Sigmoid colon (tissue), 6 donors: ENCODE measurements at regions not wholly inside any gene's neighbourhood (a gene's known extent, or its start where the extent isn't known, plus 50 kb on each side); places are given as distances from the start of the nearest gene placed in this dataset.

Source experiments
- DNase-seq: peaks from one replicate; pipeline ENCODE4 v3.0.0-alpha.2; 2019
- H3K27ac ChIP-seq, 4 donors: fragments of 200-600 bp; sonication (generic); one replicate each; pipeline ENCODE4 v1.5.1; 2016 to 2019; ENCODE audit warnings: mild to moderate bottlenecking in 1 of 4
- H3K27me3 ChIP-seq, 3 donors: fragments of 200-600 bp; sonication (generic); one replicate each; pipeline ENCODE4 v1.5.1; 2019; ENCODE audit warnings: mild to moderate bottlenecking in 1 of 3
- H3K36me3 ChIP-seq, 4 donors: fragments of 200-600 bp; sonication (generic); one replicate each; pipeline ENCODE4 v1.5.1; 2016 to 2019
- H3K4me1 ChIP-seq, 4 donors: fragments of 200-600 bp; sonication (generic); one replicate each; pipeline ENCODE4 v1.5.1; 2017 to 2019
- H3K4me3 ChIP-seq, 4 donors: fragments of 200-600 bp; sonication (generic); one replicate each; pipeline ENCODE4 v1.5.1; 2017 to 2019; ENCODE audit warnings: mild to moderate bottlenecking in 2 of 4, moderate library complexity in 1 of 4
- H3K9me3 ChIP-seq, 4 donors: fragments of 200-600 bp in 3 of 4; sonication (generic) in 3 of 4; one replicate each; pipeline versions ENCODE4 v1.5.1 to v1.6.1; 2013 to 2019
- CTCF ChIP-seq, 4 experiments: fragments of 450-650 bp in 3 of 4; fragments of 200-600 bp in 1 of 4; IDR thresholded peaks; one replicate each; pipeline ENCODE4 v1.5.1; 2016 to 2019; ENCODE audit warnings: antibody characterized with exemption in 4 of 4, mild to moderate bottlenecking in 3 of 4, moderate library complexity in 2 of 4
- EP300 ChIP-seq, 4 donors: sonication (generic); formaldehyde crosslinking; IDR thresholded peaks; one replicate each; pipeline ENCODE4 v1.6.1; 2017; ENCODE audit warnings: antibody characterized with exemption in 4 of 4
- POLR2A ChIP-seq, 2 donors: fragments of 450-650 bp; IDR thresholded peaks; one replicate each; pipeline ENCODE4 v1.6.1; 2016; ENCODE audit warnings: antibody characterized with exemption in 2 of 2, mild to moderate bottlenecking in 2 of 2, moderate library complexity in 2 of 2
- POLR2AphosphoS5 ChIP-seq, 4 donors: sonication (generic); formaldehyde crosslinking; IDR thresholded peaks; one replicate each; pipeline ENCODE4 v1.6.1; 2017; ENCODE audit warnings: antibody characterized with exemption in 4 of 4
- WGBS, 2 donors: extraction: QIAGEN DNeasy Blood & Tissue Kit; methylation state at CpG; one replicate each; pipeline ENCODE4 v1.1.7; 2013; 5-methylcytosine and 5-hydroxymethylcytosine counted together
- intact Hi-C: fragments of 100-400 bp; cut with DNase I; formaldehyde crosslinking; loops from one replicate; pipeline ENCODE4 v1.15.1; 2023
- donor health status: healthy with polysubstance abuse.
- donor health status: healthy.

DNA sequence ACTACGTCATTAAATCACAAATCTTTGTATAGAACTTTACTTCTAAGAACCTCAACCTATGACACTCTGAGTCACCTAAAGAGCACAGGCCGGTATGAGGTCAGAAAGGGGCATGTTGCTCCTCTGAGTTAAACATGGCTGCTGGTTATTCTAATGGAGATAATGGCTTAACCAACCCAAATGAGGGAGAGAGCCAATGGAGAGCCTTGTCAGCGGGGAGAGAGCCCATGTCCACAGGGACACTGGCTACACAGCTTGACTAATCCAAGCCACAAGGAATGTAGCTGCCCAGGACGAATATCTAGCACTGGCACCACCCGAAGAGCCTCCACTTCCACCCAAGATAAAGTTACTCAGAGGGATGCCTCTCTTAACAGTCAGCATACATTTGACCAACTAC lies 77.0 kb upstream of the STAC start:
- no peaks in the 10 kb centered on the region for H3K9me3 ChIP-seq
- DNase-seq: no peak
- no peaks in the 10 kb centered on the region for H3K27me3 ChIP-seq
- WGBS, 2 donors: 68 to 82% methylated on average over 5 of the region's 5 CpGs
- H3K36me3 ChIP-seq: no peaks in the 10 kb centered on the region
- no peak overlapping the region for H3K4me3 ChIP-seq
- H3K27ac ChIP-seq: no peak overlapping the region
- intact Hi-C loops: no loop called here
- TF ChIP-seq POLR2A (IDR thresholded peaks at IDR 0.05) (no peak), EP300 (IDR thresholded peaks at IDR 0.05) (no peak), CTCF (IDR thresholded peaks at IDR 0.05) (no peak)
- H3K4me1 ChIP-seq: no peaks in the 10 kb centered on the region

GRCh38 chr3:36305929-36306520 lies 74.3 kb upstream of the STAC start:
- Histone ChIP-seq H3K9me3 (no peaks in the 10 kb centered on the region), H3K4me1 (no peaks in the 10 kb centered on the region), H3K27me3 (no peaks in the 10 kb centered on the region), H3K4me3 (no peak overlapping the region), H3K36me3 (no peaks in the 10 kb centered on the region), H3K27ac (no peak overlapping the region)
- no peak for DNase-seq
- intact Hi-C loops: no loop called here
- TF ChIP-seq CTCF (IDR thresholded peaks at IDR 0.05): no peak
- TF ChIP-seq POLR2AphosphoS5 (IDR thresholded peaks at IDR 0.05): no peak
- TF ChIP-seq EP300 (IDR thresholded peaks at IDR 0.05): no peak
- TF ChIP-seq POLR2A (IDR thresholded peaks at IDR 0.05): no peak
- whole genome bisulfite sequencing, 2 donors: 80 to 87% methylated on average over 1 of the region's 1 CpG

GRCh38 chr3:36309092-36309491 lies 71.2 kb upstream of the STAC start:
- Histone ChIP-seq H3K27ac (no peak overlapping the region), H3K4me1 (no peaks in the 10 kb centered on the region), H3K27me3 (no peaks in the 10 kb centered on the region), H3K36me3 (no peaks in the 10 kb centered on the region), H3K4me3 (no peak overlapping the region), H3K9me3 (no peaks in the 10 kb centered on the region)
- intact Hi-C loops: no loop called here
- DNase-seq: no peak
- TF ChIP-seq EP300 (IDR thresholded peaks at IDR 0.05) (no peak), POLR2AphosphoS5 (IDR thresholded peaks at IDR 0.05) (no peak), POLR2A (IDR thresholded peaks at IDR 0.05) (no peak), CTCF (IDR thresholded peaks at IDR 0.05) (no peak)
- 77 to 90% methylated on average over 1 of the region's 1 CpG for WGBS, 2 donors

DNA sequence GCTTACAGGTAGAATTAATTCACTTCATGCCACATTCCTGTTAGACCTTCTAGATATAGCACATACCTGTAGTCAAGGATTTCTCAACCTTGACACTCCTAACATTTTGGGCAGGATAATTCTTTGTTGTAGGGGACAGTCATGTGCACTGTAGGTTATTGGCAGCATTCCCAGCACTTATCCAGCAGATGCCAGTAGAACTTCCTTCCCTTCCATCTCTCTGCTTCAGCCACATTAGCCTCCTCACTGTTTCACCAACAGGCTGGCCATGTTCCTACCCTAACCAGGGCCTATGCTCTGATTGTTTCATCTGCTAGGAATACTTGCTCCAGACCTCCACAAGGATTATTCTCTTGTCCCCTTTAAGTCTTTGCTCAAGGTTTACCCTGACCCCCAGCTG lies 68.0 kb upstream of the STAC start:
- no peak for TF ChIP-seq POLR2AphosphoS5 (IDR thresholded peaks at IDR 0.05)
- intact Hi-C loops: no loop called here
- H3K9me3 ChIP-seq: no peaks in the 10 kb centered on the region
- no peak for DNase-seq
- no peaks in the 10 kb centered on the region for H3K36me3 ChIP-seq
- no peaks in the 10 kb centered on the region for H3K27me3 ChIP-seq
- no peaks in the 10 kb centered on the region for H3K4me1 ChIP-seq
- H3K4me3 ChIP-seq: no peak overlapping the region
- H3K27ac ChIP-seq: no peak overlapping the region

DNA sequence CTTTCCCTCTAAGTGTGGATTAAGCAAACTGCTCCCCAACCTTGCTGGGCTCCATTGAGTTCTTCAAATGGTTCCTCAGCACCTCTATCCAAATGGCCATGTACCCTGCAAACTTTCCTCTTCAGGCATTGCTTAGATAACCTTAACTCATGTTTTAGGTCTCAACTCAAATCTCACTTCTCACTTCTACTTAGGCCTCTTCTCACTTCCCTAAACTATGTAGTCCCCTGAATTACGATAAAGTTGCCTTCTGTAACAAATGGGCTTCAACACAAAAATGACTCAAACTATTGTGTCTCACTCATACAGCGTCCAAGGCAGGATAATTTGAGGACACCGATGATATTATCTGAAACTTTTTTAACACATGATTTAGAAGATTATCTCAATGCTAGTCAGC lies 62.4 kb upstream of the STAC start:
- no peaks in the 10 kb centered on the region for H3K27me3 ChIP-seq
- TF ChIP-seq CTCF (IDR thresholded peaks at IDR 0.05): no peak
- TF ChIP-seq EP300 (IDR thresholded peaks at IDR 0.05): no peak
- no peak for TF ChIP-seq POLR2A (IDR thresholded peaks at IDR 0.05)
- no peak for TF ChIP-seq POLR2AphosphoS5 (IDR thresholded peaks at IDR 0.05)
- intact Hi-C loops: no loop called here
- no peaks in the 10 kb centered on the region for H3K36me3 ChIP-seq
- no peaks in the 10 kb centered on the region for H3K9me3 ChIP-seq
- no peak for DNase-seq
- 57 to 59% methylated on average over 3 of the region's 3 CpGs for WGBS, 2 donors
- H3K27ac ChIP-seq: no peak overlapping the region
- no peak overlapping the region for H3K4me3 ChIP-seq
- H3K4me1 ChIP-seq: peaks cover 0 to 20% (median 6%) of the 10 kb centered on the region in 4 donors
